ENCODE measurements at regions not wholly inside any gene's neighbourhood (a gene's known extent, or its start where the extent isn't known, plus 50 kb on each side); places are given as distances from the start of the nearest gene placed in this dataset.
"Not testable (repeated sequence)": the region's sequence is repeated elsewhere in the genome, so short reads cannot be mapped to it uniquely, and the experiment has no call there.

DNA sequence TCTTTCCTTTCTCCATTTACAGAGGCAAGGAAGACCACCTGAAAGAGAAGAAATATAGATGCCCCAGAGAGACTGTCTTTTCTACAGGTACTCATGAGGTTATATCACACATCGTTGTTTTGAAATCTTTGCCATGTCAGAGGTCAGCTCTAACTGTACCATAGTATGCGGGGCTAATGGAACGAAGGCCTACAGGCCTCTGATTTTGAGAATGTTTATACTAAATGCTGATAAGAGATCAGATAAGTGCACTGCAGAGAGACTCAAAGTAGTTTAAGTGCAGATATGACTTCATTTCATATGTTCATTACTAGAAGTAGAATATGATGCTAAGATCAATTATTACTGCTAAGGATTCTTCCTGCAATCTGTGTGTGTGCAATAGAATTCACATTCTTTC, 1005.0 kb downstream of the GALC start:
- no peak for DNase-seq (ENCODE audit: low spot score)

DNA sequence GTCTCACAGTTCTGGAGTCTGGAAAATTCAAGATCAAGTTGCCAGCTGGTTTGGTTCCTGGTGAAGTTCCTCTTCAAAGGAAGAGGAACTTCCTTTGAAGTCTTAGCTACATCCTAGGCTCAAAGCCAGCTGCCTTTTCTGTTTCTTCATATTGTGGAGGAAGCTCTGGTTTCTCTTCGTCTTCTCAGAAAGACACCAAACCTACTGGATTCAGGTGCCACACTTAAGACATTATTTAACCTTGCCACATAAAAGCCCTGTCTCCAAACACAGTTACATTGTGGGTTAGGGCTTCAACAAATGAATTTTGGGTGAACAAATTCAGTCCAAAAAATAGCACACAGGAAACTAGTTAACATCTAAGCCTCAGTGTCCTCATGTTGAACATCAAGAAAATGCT, 1019.8 kb downstream of the GALC start:
- no peak for DNase-seq (ENCODE audit: low spot score)

- no peak for DNase-seq (ENCODE audit: low spot score)
Measured at GRCh38 chr14:86971292-86971691, 1021.7 kb downstream of the GALC start.

DNA sequence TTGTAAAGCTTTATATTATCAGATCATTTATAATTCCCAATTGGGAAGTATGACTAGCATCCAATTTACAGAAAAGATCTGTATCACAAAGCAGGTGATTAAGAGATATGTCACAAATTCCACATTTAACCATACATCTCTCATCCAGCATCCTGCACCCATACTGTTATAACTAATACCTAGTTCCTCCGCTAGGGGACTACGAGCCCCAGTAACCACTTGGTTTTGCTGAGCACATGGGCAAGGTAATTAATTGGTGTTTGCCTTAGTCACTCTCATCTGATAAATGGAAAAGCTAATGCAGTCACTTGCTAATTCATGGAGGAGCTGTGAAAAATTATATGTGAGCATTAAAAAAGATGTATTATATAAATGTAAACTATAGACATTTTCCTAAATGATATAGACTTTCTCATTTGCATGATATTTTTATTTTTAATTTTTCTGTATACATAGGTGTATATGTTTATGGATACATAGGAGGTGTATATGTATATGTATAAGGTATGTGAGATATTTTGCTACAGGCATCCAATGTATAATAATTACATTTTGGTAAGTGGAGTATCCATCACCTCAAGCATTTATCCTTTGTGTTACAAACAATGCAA, 1031.8 kb downstream of the GALC start:
- peak; percentile 10 for DNase-seq (ENCODE audit: low spot score)

DNA sequence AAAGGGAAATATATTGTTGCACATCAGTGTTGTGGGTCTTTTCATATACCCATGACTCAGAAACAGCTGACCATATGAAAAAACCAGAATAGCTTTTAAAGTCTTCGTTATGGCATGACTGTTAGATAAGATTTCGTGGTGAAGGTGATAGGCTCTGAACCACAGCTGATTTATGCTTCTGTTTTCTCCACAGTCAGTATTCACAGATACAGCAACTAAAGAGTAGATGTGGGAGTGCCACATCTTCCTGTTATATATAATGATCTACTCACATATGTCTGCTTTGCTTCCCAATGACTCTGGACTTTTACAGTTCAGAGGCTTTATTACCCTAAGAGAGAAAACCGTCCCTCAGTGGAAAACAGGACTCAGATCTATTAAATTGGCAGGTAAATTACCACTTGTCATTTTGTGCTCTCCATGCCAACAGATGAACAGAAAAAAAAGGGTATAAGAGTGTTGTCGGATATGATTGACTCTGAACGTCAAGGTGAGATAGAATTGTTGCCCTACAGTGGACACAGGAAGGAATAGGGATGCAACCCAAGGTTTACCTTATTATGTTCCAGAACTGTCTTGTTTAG, 1037.1 kb downstream of the GALC start:
- DNase-seq (ENCODE audit: low spot score): no peak

DNA sequence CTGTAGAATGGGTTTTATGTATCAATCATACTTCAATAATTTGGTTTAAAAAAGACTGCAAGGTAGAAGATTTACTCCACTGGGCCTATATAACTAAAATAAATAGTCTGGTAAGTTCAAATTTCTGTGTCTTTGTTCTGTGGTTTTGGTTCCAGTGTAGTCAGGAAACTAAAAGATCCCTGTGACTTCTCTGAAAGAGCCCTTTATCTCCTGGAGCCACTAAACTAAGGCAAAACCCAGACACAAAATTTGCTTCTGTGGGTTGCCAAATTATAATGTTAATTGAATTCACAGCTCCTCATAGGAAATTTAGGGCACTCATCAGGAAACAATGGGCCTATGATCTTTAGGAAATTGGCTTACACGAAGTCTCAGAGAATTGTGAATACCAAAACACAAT, 1038.4 kb downstream of the GALC start:
- DNase-seq (ENCODE audit: low spot score): no peak

GRCh38 chr14:86946446-86946845, 1046.5 kb downstream of the GALC start:
- DNase-seq (ENCODE audit: low spot score): no peak

- DNase-seq (ENCODE audit: low spot score): no peak
Measured at GRCh38 chr14:86944434-86944833, 1048.5 kb downstream of the GALC start.

DNA sequence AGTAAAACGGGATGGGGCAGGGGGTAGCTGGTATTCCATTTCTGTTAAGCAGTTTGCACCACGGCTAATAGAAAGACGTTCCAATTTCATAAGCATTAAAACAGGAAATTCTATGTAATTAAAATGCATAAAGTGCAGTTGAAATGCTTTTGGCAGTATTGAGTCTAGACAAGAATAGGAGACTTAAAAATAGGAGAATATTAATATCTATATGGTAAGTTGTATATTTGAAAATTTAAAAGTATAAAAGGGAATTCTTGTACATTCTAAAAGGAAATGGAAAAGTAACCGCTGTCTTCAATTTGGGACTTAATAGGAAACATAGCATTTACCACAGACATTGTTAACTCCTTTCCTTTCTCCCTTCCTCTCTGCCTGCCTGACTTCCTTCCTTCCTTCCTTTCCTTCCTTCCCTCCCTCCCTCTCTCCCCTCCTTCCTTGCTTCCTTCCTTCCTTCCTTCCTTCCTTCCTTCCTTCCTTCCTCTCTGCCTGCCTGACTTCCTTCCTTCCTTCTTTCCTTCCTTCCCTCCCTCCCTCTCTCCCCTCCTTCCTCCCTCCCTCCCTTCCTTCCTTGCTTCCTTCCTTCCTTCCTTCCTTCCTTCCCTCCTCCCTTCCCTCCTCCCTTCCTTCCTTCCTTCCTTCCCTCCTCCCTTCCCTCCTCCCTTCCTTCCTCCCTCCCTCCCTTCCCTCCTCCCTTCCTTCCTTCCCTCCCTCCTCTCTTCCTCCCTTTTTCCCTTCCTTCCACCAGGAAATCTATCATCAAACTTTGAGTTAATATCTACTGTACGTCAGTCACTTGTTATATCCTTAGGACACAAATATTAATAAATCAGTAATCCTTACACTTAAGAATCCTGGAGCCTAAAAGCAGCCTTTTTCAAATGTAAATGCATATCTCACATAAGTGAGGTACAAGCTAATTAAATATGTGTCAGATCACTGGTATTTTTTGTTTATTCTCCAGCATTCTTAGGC, 1049.3 kb downstream of the GALC start:
- no peak for DNase-seq (ENCODE audit: low spot score)

DNA sequence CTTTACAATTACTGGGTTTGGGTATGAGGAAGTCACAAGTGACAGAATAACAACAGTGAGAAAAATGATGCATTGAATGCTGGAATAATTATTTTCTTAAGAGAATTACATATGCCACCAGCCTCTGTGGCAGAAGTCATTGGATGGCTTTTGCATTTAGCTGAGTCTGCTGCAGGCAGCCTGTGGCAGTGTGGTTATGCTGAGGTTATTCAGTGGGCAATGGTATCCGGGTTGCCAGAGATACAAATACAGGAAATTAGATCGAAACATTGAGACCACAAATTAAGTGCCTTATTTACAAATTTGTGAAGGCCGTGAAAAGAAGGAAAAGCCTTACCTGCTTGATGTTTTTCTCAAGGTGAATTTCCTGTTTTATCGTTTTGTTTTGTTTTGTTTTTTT, 1050.0 kb downstream of the GALC start:
- DNase-seq (ENCODE audit: low spot score): no peak

- DNase-seq (ENCODE audit: low spot score): no peak
Measured at GRCh38 chr14:86940106-86940505, 1052.9 kb downstream of the GALC start.

GRCh38 chr14:86938320-86938719, 1054.7 kb downstream of the GALC start:
- peak; percentile 29 for DNase-seq (ENCODE audit: low spot score)

DNA sequence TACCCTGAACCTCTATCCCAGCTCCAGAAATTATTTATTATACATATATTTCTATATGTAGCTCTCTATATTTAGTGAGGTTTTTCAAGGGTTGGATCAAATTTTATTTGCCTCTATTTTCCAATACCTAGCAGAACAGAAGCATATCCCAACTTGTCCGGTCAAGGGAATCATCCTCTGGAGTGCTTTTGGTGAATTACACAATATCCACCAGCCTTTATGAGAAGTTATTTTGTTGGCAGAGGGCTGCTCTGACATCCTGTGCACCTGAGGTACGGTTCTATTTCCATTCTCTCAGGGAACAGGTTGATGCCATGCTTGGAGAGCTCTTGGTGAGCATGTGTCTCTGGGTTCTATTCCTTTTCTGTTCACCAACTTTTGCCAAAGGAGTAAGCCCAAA, 1056.4 kb downstream of the GALC start:
- no peak for DNase-seq (ENCODE audit: low spot score)

DNA sequence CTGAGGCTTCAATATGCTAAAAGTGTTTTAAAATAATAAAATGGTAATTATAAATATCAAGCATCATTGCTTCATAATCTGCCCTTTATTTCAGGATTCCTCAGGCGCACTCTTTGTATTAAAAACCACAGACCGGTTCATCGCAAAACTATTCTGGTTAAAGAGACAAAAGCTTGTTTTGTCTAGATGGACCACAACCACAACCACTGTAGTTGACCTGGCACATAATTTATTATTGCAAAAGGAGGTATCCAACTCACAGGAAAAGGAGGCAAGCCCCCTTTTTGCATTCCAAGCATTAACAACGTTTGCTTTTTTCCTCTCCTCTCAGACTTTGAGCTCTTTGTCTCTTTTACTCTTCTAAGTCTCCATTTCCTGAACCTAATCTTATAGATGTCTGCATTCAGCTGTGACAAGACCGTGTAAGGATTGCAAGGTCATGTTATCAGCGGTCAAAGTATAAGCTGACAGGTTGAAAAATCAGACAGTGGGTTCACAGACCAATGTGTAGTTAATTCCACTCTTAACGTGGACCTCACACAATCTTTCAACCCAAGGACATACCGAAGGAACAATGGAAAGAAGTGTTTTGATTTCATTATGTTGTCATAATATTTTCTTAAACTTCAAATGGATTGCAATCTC, 1057.6 kb downstream of the GALC start:
- DNase-seq (ENCODE audit: low spot score): no peak

DNA sequence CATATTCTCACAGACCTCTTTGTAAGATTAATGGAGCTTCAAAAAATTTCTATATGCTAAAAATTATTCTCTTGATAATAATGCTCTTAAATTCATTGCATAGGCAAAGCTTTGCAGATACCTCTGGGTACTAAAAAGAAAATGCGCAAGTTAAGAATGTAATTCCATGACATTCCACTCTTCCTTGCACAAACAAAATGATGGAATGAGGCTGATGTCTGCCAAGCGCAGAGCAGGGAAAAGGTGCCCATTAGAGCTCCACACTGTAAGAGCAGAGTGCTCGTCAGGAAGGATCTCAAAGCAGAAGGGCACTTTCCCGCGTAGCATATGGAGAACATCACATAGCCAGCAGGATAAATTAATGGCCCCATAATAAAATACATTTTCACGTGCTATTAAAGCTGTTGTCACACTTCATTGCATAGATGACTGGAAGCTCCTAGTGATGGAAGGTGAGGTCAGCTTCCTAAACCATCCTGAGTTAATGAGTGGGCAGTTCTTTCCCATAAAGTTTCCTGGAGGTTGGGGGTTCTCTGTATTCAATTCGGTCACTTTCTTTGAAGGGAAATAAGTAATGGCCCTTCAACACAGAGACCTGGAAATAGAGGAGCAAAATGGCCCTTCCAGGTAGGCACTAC, 1058.9 kb downstream of the GALC start:
- no peak for DNase-seq (ENCODE audit: low spot score)

DNA sequence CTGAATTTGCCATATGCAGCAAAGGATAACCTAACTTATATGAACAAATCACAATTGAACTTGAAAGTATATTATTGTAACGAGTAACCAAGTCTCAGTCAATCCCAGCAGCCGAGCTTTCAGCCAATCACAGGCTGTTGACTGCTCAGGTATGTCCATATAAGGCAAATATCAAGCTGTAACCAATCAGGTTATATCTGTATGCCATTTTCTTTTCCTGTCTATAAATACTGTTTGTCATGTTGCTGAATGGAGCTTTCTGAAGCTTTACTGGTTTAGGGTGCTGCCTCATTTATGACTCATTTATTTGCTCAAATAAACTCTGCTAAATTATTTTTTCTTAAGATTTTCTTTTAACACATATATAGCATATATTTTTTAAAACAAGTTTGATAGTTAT, 1059.5 kb downstream of the GALC start:
- no peak for DNase-seq (ENCODE audit: low spot score)

GRCh38 chr14:86915406-86915805, 1077.6 kb downstream of the GALC start:
- DNase-seq (ENCODE audit: low spot score): no peak

DNA sequence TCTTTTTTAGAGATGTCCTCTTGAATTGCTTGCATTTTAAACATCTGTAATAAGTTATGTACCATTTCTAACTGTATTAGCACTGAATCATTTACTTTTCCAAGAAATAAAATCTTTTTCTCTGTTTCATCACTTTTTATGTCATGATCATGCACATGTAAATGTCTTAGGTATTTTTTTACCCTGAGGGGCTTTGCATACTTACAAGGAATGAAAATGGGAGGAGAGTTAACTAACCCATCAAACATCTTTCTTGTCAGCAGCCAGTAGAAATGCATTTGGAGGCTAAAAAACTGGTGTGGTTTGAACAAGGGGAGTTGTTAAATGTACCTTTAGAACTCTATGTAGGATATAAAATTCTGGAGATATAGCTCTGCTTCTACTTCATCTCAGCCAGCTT, 1080.3 kb downstream of the GALC start:
- no peak for DNase-seq (ENCODE audit: low spot score)

DNA sequence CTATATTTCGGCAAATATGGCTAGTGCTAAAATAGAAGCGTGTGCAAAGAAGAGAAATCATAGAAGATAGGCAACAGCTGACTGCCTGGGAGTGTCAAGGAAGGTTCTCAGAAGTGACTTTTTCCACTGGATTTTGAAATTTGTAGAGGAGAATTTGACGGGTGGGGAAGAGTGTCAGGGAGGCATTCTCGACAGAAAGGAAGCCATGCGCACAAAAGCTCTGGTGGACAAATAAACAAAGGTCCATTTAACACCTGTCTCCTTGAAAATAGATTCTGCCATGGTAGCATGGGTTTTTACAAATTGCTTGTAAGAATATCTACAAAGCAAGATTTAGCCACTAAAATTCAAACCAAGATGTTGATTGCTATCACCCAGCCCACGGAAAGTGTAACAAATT, 1081.5 kb downstream of the GALC start:
- no peak for DNase-seq (ENCODE audit: low spot score)

DNA sequence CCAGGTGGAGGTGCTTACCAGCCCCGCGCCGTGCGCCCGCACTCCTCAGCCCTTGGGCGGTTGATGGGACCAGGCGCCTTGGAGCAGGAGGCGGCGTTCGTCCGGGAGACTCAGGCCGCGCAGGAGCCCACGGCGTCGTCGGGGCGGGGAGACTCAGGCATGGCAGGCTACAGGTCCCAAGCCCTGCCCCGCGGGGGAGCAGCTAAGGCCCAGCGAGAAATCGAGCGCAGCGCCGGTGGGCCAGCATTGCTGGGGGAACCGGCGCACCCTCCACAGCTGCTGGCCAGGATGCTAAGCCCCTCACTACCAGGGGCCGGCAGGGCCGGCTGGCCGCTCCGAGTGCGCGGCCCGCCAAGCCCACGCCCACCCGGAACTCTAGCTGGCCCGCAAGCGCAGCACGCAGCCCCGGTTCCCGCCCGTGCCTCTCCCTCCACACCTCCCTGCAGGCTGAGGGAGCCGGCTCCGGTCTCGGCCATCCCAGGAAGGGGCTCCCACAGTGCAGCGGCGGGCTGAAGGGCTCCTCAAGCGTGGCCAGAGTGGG, 1087.5 kb downstream of the GALC start:
- DNase-seq (ENCODE audit: low spot score): not testable (repeated sequence)

- DNase-seq (ENCODE audit: low spot score): no peak
Measured at GRCh38 chr14:86902176-86902950, 1090.6 kb downstream of the GALC start.

All from HuH-7 (cell line).